ENCODE measurements at regions not wholly inside any gene's neighbourhood (a gene's known extent, or its start where the extent isn't known, plus 50 kb on each side); places are given as distances from the start of the nearest gene placed in this dataset.

GRCh38 chr4:188197566-188197965 lies 58.3 kb downstream of the TRIML1 start:
- DNase-seq (ENCODE audit: low read depth): no peak

GRCh38 chr4:188198982-188199792 lies 59.9 kb downstream of the TRIML1 start:
- DNase-seq (ENCODE audit: low read depth): no peak

- DNase-seq (ENCODE audit: low read depth): no peak
These were observed 62.6 kb downstream of the TRIML1 start for GRCh38 chr4:188201851-188202250.

GRCh38 chr4:188206783-188207182 lies 67.5 kb downstream of the TRIML1 start:
- no peak for DNase-seq (ENCODE audit: low read depth)

GRCh38 chr4:188214861-188215260 lies 75.6 kb downstream of the TRIML1 start:
- DNase-seq (ENCODE audit: low read depth): no peak

- no peak for DNase-seq (ENCODE audit: low read depth)
These were observed 79.2 kb downstream of the TRIML1 start for GRCh38 chr4:188218392-188218791.

- no peak for DNase-seq (ENCODE audit: low read depth)
These were observed 80.8 kb downstream of the TRIML1 start for GRCh38 chr4:188220006-188220405.

- DNase-seq (ENCODE audit: low read depth): no peak
These were observed 81.8 kb downstream of the TRIML1 start for GRCh38 chr4:188221090-188221489.

GRCh38 chr4:188228279-188228678 lies 89.0 kb downstream of the TRIML1 start:
- no peak for DNase-seq (ENCODE audit: low read depth)

GRCh38 chr4:188232428-188232827 lies 93.2 kb downstream of the TRIML1 start:
- no peak for DNase-seq (ENCODE audit: low read depth)

GRCh38 chr4:188242041-188242440 lies 102.8 kb downstream of the TRIML1 start:
- no peak for DNase-seq (ENCODE audit: low read depth)

- DNase-seq (ENCODE audit: low read depth): no peak
These were observed 106.4 kb downstream of the TRIML1 start for GRCh38 chr4:188245651-188246050.

- DNase-seq (ENCODE audit: low read depth): no peak
These were observed 107.2 kb downstream of the TRIML1 start for GRCh38 chr4:188246488-188246887.

- DNase-seq (ENCODE audit: low read depth): no peak
These were observed 115.0 kb downstream of the TRIML1 start for GRCh38 chr4:188254211-188254610.

- DNase-seq (ENCODE audit: low read depth): no peak
These were observed 123.2 kb downstream of the TRIML1 start for GRCh38 chr4:188262464-188262863.

- no peak for DNase-seq (ENCODE audit: low read depth)
These were observed 124.1 kb downstream of the TRIML1 start for GRCh38 chr4:188263321-188263720.

GRCh38 chr4:188266386-188266785 lies 127.1 kb downstream of the TRIML1 start:
- DNase-seq (ENCODE audit: low read depth): no peak

GRCh38 chr4:188268131-188268908 lies 129.1 kb downstream of the TRIML1 start:
- no peak for DNase-seq (ENCODE audit: low read depth)

GRCh38 chr4:188270273-188271069 lies 131.2 kb downstream of the TRIML1 start:
- no peak for DNase-seq (ENCODE audit: low read depth)

GRCh38 chr4:188275686-188276085 lies 136.4 kb downstream of the TRIML1 start:
- no peak for DNase-seq (ENCODE audit: low read depth)

- no peak for DNase-seq (ENCODE audit: low read depth)
These were observed 139.9 kb downstream of the TRIML1 start for GRCh38 chr4:188279184-188279583.

- no peak for DNase-seq (ENCODE audit: low read depth)
These were observed 143.4 kb downstream of the TRIML1 start for GRCh38 chr4:188282471-188283232.

Data from activated T-helper 9 cell treated with anti-CD3 and anti-CD28 coated beads, Interleukin-2, amount 50 U/mL, for 16 hours (primary cell).